Breast epithelium (tissue), 3 donors: ENCODE measurements at regions not wholly inside any gene's neighbourhood (a gene's known extent, or its start where the extent isn't known, plus 50 kb on each side); places are given as distances from the start of the nearest gene placed in this dataset.

Source experiments
- POLR2A ChIP-seq: fragments of 450-650 bp; IDR thresholded peaks from one replicate; pipeline ENCODE4 v1.6.1; 2016; ENCODE audit warnings: antibody characterized with exemption, mild to moderate bottlenecking, moderate library complexity
- POLR2AphosphoS5 ChIP-seq, 3 donors: sonication (generic); formaldehyde crosslinking; IDR thresholded peaks; one replicate each; pipeline ENCODE4 v1.6.1; 2017; ENCODE audit warnings: antibody characterized with exemption in 3 of 3
- TF ChIP-seq, protein P1 (sequence below), 3 donors: fragments of 450-650 bp; IDR thresholded peaks; one replicate each; pipeline ENCODE4 v1.5.1; 2016 to 2017; ENCODE audit warnings: antibody characterized with exemption in 3 of 3, mild to moderate bottlenecking in 3 of 3, moderate library complexity in 3 of 3

DNA sequence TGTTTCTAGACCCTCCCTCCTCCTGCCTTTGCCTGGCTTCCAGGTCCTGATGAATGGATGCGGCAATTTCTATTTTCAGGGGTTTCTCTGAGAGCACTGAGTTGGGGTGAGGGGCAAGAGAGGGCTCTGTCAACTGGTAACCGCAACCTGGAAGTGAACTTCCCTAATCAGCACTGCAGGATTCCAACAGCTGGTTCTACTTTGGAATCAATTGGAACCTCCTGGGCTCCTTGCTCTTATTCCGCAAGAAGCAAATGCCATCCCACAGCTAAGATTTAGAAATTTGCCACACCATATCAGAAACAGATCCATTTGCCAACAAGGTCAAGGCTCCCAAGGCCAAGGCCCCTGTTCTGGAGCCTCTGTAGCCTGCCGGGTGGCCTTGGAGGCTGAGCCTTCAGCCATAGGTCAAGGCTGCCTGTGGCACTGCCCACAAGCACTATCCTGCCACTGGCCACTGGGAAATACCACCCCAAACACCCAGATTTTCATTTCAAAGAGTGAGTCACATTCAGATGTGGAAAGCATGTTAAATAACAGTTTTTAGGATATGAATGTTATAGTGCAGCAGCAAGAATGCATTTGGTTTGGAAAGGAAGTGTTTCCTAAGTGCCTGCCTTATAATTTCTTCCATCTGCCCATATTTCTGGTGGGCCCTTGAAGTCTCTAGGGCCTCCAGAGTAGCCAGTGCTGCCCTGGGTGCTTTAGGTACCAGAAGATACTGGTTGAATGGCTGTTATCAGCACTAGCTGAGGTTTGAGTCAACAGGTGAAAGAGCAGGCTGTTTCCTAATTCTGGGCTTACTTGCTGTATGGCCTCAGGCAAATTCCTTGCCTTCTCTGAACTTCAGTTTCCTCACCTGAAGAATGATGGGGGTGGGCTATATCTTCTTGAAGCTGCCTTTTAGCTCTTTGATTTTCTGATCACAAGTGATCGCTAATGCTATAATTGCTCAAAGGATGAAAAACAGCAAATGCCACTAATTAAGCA, 56.3 kb upstream of the JUN start:
- no peak for TF ChIP-seq POLR2AphosphoS5 (IDR thresholded peaks at IDR 0.05)
- TF ChIP-seq, protein P1, sequence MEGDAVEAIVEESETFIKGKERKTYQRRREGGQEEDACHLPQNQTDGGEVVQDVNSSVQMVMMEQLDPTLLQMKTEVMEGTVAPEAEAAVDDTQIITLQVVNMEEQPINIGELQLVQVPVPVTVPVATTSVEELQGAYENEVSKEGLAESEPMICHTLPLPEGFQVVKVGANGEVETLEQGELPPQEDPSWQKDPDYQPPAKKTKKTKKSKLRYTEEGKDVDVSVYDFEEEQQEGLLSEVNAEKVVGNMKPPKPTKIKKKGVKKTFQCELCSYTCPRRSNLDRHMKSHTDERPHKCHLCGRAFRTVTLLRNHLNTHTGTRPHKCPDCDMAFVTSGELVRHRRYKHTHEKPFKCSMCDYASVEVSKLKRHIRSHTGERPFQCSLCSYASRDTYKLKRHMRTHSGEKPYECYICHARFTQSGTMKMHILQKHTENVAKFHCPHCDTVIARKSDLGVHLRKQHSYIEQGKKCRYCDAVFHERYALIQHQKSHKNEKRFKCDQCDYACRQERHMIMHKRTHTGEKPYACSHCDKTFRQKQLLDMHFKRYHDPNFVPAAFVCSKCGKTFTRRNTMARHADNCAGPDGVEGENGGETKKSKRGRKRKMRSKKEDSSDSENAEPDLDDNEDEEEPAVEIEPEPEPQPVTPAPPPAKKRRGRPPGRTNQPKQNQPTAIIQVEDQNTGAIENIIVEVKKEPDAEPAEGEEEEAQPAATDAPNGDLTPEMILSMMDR (IDR thresholded peaks at IDR 0.05) = no peak
- TF ChIP-seq POLR2A = no peak
